HG03432 (cell line): ENCODE measurements at regions not wholly inside any gene's neighbourhood (a gene's known extent, or its start where the extent isn't known, plus 50 kb on each side); places are given as distances from the start of the nearest gene placed in this dataset.
"Not testable (repeated sequence)": the region's sequence is repeated elsewhere in the genome, so short reads cannot be mapped to it uniquely, and the experiment has no call there.

Experiments
- ATAC-seq: cut with Tn5 transposase; IDR thresholded peaks from one replicate; pipeline ENCODE4 v1.9.1; 2021; ENCODE audit warnings: mild to moderate bottlenecking, moderate library complexity; ENCODE audit not compliant: unreplicated experiment

DNA sequence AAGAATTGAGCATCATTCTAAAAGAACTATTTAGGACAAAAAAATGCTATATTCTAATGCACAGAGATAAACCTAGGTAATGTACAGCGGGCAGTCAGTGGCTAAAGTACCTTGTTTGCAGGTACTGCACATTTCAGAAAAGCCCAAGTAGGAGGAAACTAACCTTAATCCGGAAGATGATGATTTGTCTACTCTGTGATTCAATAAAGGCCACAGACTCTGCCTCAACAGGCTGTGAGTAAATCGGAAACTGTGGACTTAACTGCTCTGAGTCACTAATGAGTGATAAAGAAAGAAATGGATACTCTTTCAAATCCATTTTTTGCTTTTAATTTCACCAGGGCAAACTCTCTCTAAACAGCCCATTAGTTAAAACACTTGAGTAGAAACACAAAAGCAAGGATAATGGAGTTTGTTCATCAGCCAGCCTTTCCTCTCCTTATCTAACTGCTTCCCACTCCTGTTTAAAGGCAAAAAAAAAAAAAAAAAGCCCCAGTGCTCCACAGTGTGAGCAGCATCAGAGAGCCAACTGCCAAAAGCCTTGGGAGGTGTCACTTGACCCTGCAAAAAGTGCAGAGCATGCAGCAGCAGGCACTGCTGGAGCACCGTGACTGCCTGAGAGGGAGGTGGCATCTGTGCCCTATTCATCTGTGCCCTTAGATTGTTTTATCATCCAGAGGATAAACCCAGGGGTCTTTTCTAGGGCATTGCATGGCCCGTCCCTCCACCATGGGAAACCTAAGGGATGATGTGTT lies 187.7 kb downstream of the SATB1 start:
- peak; percentile 96 for ATAC-seq

DNA sequence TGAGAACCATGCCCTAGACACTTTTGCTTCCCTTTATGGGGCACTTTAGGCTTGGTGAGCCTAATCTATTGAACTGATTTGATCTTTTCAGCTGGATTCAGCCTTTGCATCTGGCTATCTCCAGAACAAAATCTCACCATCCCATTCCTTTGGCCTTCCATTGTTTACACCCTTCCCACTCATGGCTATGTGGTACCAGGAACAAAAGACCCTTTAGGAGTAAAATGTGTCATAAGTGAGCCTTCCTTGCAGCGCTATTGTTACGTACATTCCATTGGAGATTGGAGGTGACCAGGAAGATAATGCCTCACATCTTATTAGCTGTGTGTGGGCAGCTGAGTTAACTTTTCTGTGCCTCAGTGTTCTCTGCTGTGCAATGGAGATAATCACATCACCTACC lies 188.4 kb downstream of the SATB1 start:
- ATAC-seq: no peak

DNA sequence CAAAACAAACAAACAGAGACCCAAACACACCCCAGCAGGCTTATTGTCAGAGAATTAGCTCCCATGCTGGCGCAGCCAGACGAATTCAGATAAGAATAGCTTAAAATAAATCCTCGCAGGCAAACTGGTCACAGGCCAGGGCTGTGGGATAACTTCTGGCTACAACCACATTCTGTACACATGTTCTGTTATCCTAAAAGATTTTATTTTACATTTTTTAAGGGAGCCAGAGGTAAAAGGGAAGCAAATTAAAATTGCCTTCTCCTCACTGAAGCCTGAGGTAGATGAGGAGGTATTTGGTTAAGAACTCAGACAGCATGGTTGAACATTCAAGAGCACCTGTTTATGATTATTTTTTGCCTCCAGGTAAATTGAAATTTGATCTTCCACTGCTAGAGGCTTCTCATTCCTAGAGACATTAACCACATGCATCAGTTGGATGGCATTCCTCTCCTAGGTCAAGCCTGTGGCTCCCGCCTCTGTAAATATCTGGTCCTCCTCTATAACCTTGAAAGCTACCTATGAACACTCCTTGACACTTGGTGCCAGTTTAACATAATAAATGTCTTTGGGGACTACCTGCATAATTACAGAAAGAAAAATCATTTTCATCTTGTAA lies 190.3 kb downstream of the SATB1 start:
- ATAC-seq: no peak

DNA sequence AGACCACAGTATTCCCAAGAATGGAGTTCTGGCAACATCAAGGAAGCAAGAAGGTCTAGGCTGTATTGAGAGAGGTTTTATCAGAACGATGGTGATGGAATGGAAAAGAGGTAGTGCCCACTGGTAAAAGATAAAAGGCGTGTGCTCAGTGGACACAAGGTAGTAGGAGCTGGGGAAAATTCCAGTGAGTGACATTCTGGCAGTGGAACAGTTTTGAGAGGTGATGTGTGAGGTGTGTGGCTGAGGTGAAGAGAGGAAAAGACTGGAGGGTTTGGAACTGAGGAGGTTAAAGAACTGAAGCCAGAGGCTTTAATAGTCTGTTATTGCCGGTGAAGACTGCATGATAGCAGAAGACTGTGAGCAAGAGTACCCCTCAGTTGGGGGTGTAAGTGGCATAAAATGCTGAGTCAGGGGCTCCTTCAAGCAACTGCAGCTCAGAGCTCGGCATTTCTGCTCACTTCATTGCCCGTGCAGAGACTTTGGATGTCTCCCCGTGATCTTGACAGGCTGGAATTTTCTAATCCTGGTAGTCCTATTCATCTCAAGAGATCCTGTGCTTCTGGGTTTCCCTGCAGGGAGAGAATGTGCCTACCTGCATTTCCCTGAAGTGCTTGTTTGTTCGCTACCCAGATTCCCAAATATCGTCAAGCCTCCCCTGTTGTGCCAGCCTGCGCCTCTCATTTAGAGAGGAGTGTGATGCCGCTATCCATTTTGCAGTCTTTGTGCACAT lies 191.0 kb downstream of the SATB1 start:
- ATAC-seq: no peak

DNA sequence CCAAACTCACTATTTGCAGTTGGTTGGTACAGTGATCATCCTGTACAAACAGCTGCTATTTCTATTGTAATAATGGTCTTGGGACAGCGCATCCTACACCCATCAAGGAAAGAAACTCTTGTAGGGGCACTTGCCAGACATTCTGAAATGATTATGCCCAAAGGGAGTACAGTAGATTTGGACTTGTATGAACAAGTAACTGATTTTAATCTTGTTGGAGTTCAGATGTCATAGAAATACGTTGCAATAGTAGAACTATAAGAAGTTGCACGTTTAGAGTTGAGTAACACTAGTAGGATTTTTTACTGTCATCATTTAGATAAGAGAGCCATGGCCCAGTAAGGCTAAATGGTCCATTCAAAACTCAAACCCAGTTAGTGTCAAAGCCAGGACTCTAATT lies 192.8 kb downstream of the SATB1 start:
- no peak for ATAC-seq

DNA sequence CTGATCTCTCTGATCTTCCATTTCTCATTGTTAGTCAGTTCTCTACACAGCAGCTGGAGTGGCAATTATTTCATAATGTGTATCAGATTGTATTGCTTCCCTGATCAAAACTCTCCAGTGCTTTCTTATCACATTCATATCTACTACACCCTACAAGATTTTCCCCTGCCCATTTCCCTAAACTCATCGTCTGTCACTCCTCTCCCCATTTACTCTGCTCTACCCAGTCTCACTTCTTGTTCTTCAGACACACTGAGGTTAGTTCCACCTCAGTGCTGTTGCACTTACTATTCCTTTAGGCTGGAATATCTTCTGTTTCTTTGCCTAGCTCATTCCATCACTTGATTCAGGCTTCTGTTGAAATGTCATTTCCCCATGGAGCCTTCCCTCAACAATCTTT lies 197.1 kb downstream of the SATB1 start:
- ATAC-seq: no peak

DNA sequence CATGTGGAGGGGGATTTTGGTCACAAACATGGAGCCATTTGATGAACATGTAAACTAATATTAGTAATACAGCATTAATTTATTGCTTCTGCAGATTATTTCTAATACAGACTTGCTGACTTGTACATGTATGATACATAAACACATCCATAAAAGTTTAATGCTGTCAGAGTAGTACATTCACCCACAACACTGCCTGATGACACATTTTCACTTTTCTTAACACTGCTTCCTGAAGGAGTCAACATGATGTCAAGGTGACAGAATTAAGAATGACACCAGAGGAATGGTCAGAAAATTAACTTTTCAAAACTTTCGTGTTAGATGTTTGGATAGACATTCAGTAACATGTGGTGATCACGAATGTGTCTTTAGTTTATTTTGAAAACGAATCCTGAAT lies 199.4 kb downstream of the SATB1 start:
- ATAC-seq: no peak

DNA sequence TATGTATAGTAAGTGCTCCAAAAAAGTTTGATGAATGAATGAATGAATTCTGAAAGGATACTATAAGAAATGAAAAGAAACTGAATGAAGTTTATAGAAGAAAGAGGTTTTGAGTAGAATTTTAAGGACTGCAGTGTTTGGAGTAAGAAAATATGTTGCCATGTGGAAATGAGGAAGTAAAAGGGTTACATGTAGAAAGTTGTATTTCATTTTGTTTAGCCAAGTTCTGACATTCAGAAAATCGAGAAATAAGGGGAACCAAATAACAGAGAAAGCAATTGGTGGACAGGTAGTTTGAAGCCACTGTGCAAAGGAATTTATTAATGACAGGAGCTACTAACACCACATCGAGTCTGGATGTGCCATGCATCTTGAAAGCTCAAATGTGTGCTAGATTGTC lies 200.7 kb downstream of the SATB1 start:
- ATAC-seq: no peak

DNA sequence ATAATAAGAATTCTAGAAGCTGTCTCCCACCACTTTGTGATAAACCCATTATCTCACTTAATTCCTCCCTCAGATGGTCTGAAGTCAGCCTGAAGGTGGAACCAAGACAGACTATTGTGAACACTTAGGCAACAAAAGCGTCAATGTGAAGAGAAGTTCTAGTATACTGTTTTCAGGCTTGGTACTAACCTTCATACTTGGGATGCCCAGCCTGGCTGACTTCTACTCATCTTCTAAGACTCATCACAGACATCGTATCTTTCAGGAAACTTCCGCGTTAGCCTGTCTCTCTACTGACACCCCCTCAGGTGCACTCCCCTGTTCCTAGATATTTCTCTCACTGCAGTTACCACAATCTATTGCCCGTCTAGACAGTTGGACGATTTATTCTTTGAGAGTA lies 201.2 kb downstream of the SATB1 start:
- ATAC-seq: peak; percentile 34

DNA sequence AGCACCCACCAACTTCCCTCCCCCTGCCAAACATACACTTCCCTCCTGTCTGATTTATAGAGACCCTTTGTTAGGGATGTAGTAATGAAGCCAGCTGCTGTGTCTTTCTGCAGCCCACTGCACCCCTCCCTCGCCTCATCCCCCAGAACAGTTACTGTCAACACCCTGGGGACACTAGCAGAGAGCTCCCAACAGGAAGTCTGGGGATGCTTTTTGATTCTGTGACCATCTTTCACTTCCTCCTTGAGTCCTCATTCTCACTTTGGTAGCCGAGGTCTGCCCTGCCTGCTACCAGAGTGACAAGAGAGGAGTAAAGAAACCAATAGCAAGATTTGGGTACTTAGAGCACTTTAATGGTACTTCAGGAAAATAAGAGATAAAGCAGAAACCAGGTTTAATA lies 201.6 kb downstream of the SATB1 start:
- peak; percentile 99 for ATAC-seq

DNA sequence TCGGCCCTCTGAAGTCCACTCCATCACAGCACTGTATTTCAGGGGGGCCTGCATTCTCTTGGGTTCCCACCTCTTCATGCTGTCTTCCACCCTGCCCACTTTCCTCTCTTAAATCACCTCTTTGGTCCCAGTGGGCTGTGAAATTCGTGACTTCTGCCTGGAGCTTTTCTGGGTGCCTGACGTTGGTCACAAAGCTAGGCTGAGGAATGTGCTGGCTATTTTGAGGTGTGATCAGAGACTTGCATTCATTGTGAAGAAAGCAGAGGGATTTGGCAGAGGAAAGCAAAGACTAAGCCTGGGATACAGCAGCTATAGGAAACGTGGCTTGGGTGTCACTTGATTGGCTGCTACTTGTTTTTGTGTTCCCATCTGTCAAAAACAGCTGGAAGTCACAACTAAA lies 202.5 kb downstream of the SATB1 start:
- ATAC-seq: no peak

DNA sequence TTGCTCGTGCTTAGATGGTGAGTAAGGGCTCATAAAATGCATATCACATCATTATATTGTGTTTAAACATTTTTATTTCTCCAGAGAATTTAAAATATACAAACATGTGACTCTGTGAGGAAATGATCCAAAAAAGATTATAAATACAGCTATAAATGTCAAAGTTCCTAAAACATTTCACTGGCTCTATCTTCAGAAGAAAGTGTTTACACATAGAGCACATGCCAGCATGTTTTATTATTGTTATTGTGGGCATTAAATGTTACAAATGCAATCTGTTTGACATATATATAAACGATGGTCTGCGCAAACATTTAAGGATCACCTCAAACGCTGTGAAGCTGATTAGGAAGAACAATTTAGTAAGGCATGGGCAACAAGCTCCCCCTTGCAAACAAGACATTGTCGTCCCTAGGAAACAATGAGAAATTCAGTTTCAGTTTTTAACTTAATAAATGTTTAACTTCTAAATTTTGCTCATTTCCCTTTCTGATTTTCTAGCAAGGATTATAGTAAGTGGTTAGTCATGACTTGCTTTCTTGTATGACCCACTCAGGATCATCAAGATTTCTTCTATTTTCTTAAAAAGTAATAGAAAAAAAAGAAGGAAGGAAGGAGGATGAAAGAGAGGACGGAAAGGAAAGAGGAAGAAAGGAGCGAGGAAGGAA lies 207.5 kb downstream of the SATB1 start:
- peak; percentile 31 for ATAC-seq

DNA sequence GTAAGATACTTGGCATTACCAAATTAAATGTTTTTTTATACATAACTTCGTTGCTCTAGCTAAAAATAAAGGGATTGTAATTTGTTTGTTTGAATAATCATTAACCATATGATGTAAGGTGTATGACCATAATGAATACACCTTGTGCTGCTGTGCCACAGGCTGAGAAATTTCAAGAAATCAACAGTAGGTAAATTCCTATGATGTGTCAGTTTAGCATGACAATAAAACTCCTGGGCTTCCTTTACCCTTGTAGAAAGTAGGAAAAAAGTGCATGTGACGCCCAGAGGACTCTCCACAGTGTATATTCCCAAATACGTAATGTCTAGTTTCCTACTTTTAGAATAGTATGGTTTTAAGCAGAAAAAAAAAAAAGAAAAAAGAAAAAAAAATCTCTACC lies 208.1 kb downstream of the SATB1 start:
- ATAC-seq: no peak

DNA sequence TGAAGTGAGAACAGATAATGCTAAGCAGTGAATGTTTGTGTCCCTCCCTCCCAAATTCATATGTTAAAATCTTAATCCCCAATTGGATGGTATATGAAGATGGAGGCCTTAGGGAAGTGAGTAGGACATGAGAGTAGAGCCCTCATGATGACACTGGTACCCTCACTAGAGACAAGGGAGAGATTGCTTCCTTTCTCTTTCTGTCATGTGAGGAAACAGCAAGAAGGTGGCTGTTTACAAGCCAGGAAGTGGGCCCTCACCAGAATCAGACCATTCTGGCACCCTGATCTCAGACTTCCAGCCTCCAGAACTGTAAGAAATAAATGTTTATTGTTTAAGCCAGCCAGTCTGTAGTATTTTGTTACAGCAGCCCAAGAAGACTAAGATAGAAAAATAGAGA lies 209.5 kb downstream of the SATB1 start:
- ATAC-seq: no peak

DNA sequence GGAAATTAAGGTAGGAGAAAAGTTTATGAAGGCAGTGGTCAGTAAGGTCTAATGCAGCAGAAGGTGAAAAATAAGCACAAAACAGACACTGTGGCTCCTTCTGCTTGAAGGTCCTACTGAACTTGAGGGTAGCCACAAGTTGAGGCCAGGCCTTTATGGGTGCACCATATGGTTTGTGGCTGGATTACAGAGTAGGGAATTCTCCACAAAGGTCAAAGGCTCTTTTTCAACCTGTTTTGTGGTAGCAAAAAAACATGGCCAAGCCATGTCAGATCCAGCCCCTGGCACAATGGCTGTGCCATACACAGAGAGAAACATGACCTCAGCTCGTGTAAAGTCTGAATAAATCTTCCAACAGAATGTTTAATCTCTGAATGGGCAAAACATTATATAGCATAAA lies 214.0 kb downstream of the SATB1 start:
- ATAC-seq: no peak

DNA sequence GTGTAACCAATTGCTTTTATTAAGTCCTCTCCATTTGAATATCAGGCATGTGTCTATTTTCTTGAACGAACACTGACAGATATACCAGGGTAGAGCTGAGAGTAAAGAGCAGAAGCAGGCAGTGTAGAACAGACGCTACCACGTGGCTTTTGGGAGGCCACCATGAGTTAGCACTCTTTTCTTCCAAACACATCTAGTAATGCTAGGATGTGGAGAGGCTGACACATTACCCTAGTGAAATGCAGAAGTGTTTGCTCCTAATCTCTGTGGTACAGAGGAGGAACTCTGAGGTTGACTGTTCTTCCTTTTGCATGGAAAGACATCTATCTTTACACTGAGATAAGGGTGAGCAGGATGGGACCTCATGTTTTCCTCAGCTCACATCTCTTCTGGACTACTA lies 216.3 kb downstream of the SATB1 start:
- no peak for ATAC-seq

DNA sequence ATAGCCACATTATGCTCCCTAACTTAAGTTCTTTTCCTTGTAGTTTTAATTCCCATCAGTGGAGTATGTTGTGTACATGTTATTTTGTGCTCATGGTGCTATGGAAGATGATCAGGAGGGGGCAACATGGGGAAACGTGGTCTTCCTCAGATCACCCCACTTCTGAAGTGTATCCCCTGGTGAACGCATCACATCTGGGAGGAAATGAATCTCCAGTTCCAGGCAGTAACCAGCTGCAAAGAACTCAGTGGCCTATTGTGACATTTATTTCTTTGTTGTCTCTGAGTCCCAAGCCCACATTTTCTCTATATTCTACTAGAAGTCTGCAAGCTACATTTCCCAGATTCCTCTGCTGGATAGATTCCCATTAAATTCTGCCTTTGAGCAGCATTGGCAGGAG lies 217.0 kb downstream of the SATB1 start:
- no peak for ATAC-seq

DNA sequence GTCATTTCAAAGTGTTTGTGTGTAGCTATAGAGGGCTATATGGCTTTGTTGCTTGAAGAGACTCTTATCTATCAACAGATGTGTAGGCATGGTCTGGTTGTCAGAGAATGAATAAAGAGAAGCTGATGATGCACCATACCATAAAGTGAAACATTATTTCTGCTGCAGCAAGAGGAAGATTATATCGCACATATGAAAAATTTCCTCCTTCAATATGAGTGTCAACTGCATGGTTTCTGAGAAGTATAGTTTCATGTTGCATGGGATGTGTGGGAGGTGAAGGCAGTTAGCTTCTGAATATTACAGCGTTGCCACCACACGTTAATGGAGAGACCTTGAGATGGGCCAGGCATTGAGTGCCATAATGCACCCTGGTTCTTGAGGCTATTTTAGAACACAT lies 217.9 kb downstream of the SATB1 start:
- ATAC-seq: no peak

DNA sequence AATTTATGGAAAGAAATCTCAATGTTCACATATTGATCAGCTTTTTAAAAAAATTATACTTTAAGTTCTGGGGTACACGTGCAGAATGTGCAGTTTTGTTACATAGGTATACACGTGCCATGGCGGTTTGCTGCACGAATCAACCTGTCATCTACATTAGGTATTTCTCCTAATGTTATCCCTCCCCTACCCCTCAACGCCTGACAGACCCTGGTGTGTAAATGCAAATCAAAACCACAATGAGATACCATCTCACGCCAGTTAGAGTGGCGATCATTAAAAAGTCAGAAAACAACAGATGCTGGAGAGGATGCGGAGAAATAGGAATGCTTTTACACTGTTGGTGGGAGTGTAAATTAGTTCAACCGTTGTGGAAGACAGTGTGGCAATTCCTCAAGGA lies 219.4 kb downstream of the SATB1 start:
- not testable (repeated sequence) for ATAC-seq

DNA sequence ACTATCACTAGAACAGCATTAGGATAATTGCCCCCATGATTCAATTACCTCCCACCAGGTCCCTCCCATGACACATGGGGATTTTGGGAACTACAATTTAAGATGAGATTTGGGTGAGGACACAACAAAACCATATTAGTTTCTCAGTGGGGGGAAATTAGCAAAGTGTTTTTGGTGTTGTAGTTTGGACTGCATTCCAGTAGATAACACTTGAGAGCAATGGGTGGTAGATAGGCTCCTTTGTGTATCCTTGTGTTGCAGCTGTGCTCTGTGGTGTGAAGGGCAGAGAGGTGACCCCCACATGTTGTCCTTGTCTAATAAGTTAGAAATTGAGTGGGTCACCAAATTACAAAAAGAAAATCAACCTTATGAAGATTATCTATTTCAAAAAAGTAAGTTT lies 223.8 kb downstream of the SATB1 start:
- no peak for ATAC-seq

DNA sequence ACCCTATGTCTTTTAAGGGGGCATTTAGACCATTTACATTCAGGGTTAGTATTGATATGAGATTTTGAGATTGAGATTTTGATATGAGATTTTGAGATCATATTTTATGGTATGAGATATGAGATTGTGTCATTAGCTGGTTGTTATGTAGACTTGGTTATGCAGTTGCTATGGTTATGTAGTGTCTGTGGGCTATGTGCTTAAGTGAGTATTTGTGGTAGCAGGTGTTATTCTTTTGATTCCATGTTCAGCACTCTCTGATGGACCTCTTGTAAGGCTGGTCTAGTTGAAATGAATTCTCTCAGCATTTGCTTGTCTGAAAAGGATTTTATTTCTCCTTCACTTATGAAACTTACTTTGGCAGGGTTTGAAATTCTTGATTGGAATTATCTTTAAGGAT lies 225.4 kb downstream of the SATB1 start:
- ATAC-seq: no peak

DNA sequence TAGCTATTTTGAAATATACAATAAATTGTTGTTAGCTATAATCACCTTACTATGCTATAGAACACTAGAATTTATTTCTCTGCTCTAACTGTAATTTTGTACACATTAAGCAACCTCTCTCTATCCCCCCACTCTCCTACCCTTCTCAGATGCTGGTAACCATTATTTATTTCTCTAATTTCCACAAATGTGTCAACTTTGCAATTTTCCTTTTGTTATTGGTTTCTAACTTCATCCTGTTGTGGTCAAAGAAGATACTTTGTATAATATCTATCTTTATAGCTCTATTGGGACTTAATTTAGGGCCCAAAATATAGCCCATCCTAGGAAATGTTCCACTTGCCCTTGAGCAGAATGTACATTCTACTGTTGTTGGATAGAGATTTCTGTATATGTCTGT lies 229.3 kb downstream of the SATB1 start:
- no peak for ATAC-seq
